Fibroblast of the aortic adventitia (primary cell): ENCODE measurements at regions not wholly inside any gene's neighbourhood (a gene's known extent, or its start where the extent isn't known, plus 50 kb on each side); places are given as distances from the start of the nearest gene placed in this dataset.

Experiments
- DNase-seq: peaks from one replicate; pipeline ENCODE4 v3.0.0-alpha.2; 2010; ENCODE audit warnings: low read depth
- H3K4me3 ChIP-seq: 2 replicates; pipeline ENCODE4 v1.5.1; 2011; ENCODE audit warnings: low read depth, mild to moderate bottlenecking, control low read depth, low read length, moderate library complexity
- TF ChIP-seq, protein P1 (sequence below): IDR thresholded peaks from 2 replicates; pipeline ENCODE4 v1.5.1; 2011; ENCODE audit warnings: mild to moderate bottlenecking, low read length, control low read depth, inconsistent platforms; ENCODE audit not compliant: insufficient read depth

DNA sequence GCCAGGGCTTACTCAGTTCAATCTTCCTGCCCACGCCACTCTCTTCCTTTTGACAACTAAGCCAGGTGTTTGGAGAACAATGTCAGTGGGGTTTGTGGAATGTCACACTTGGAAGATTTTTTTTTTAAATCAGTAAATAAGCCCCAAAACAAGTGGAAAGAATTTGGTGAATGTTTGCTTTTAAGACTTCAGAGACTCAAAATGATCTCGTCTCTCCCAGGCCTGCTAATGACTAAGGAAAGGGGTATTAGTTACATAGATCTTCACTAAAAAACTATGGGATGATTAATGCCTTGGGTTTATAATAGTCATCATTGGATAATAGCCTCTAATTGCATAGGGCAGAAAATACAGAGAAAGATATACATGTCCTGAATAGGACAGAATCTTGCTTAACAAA, 166.4 kb downstream of the DMRT2 start:
- TF ChIP-seq, protein P1, sequence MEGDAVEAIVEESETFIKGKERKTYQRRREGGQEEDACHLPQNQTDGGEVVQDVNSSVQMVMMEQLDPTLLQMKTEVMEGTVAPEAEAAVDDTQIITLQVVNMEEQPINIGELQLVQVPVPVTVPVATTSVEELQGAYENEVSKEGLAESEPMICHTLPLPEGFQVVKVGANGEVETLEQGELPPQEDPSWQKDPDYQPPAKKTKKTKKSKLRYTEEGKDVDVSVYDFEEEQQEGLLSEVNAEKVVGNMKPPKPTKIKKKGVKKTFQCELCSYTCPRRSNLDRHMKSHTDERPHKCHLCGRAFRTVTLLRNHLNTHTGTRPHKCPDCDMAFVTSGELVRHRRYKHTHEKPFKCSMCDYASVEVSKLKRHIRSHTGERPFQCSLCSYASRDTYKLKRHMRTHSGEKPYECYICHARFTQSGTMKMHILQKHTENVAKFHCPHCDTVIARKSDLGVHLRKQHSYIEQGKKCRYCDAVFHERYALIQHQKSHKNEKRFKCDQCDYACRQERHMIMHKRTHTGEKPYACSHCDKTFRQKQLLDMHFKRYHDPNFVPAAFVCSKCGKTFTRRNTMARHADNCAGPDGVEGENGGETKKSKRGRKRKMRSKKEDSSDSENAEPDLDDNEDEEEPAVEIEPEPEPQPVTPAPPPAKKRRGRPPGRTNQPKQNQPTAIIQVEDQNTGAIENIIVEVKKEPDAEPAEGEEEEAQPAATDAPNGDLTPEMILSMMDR = no peak
- H3K4me3 ChIP-seq = no peak overlapping the region
- no peak for DNase-seq

GRCh38 chr9:1217076-1217475, 166.9 kb downstream of the DMRT2 start:
- DNase-seq = no peak
- TF ChIP-seq, protein P1 = no peak
- no peak overlapping the region for H3K4me3 ChIP-seq

DNA sequence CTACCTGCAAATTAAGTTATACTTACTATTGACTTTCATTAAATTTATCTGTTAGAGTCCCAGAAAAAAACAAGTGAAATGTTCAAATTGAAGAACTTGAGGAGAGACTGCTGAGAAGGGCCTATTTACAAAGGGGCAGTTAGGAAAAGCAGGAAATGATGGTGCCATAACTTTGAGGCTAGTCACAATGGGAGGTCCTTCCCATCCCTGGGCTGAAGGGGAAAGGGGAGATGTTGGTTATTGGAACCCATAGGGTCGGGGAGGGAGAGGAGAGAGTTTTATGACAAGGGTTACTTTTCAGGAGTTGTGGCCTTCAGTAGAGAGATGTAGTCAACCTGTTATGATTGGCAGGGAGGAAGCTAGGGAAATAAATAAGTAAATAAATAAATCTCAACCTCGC, 169.1 kb downstream of the DMRT2 start:
- TF ChIP-seq, protein P1 = no peak
- no peak for DNase-seq

GRCh38 chr9:1221298-1221697, 171.1 kb downstream of the DMRT2 start:
- DNase-seq = no peak
- TF ChIP-seq, protein P1 = no peak
- H3K4me3 ChIP-seq = no peak overlapping the region

More for the DNA sequence above, 169.1 kb downstream of the DMRT2 start:
- H3K4me3 ChIP-seq = no peak overlapping the region

DNA sequence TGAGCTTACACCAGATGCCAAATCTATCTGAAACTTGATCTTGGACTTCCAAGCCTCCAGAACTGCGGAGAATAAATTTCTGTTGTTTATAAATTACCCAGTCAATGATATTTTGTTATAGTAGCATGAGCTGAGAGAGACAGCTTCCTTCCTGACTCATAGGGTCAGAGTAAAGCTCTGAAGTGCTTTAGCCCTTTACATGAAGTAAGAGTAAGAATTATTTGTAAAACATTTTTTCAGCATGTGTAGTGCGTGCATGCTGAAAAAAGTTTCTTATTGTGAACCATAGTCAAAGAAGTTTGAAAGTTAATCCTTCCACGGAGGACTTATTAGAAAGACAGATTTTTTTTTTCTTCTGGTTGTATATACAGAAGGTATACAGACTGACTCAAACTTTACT, 172.4 kb downstream of the DMRT2 start:
- TF ChIP-seq, protein P1 = no peak
- no peak overlapping the region for H3K4me3 ChIP-seq
- no peak for DNase-seq

DNA sequence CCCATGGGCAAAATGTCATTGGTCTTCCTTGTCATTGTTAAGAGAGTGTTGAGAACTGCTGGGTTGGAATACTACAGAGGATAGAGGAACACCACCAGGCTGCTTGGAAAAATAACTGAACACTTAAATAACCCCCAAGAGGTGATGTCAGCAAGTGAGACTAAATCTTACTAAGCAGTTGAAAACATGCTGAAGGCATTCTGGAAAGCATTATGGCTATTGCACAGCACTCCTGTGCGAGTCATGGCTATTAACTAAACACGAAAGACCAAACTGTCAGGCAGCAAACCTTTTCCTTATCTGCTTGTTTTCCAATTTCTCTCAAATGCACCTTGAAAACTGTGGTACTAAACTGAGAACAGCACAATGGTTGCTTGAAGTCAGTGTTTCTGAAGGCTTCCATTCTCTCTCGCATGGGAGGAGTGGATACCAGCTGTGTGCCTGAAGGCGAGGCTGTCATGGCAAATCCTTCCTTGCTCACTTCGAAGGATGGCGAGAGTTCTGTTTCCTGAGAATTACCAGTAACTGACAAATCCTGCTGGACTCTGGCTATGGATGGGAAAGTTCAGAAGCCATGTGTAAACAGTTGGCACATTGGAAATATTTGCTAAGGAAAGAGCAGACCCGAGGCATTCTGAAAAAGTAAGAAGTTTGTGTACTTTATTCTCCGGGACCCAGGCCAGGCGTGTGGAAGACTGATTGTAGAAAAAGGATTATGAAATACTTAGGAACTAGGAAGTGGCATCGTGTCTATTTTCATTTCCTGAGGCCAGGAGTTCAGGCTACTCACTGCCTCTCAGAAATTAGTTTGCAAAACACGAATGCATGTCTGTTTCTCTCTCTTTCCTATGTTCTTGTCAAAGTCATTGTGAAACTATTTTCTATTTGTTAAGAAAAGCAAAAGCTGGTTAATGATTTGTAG, 182.1 kb downstream of the DMRT2 start:
- peak overlapping the region; percentile 14 for H3K4me3 ChIP-seq
- TF ChIP-seq, protein P1 = no peak
- DNase-seq = peak; percentile 82
